ENCODE measurements at regions not wholly inside any gene's neighbourhood (a gene's known extent, or its start where the extent isn't known, plus 50 kb on each side); places are given as distances from the start of the nearest gene placed in this dataset.

- DNase-seq (ENCODE audit: low read depth): no peak
Measured at GRCh38 chr1:57860931-57861565, 437.2 kb upstream of the DAB1 start.

GRCh38 chr1:57860325-57860724 lies 436.5 kb upstream of the DAB1 start:
- DNase-seq (ENCODE audit: low read depth): no peak

- no peak for DNase-seq (ENCODE audit: low read depth)
Measured at GRCh38 chr1:57858740-57859139, 434.9 kb upstream of the DAB1 start.

- peak; percentile 4 for DNase-seq (ENCODE audit: low read depth)
Measured at GRCh38 chr1:57857809-57858208, 433.9 kb upstream of the DAB1 start.

- no peak for DNase-seq (ENCODE audit: low read depth)
Measured at GRCh38 chr1:57854436-57854835, 430.6 kb upstream of the DAB1 start.

GRCh38 chr1:57850176-57850940 lies 426.5 kb upstream of the DAB1 start:
- DNase-seq (ENCODE audit: low read depth): no peak

- DNase-seq (ENCODE audit: low read depth): peak; percentile 39
Measured at GRCh38 chr1:57848406-57848805, 424.5 kb upstream of the DAB1 start.

- DNase-seq (ENCODE audit: low read depth): peak; percentile 22
Measured at GRCh38 chr1:57845041-57845440, 421.2 kb upstream of the DAB1 start.

- no peak for DNase-seq (ENCODE audit: low read depth)
Measured at GRCh38 chr1:57844382-57844980, 420.6 kb upstream of the DAB1 start.

GRCh38 chr1:57843760-57844159 lies 419.9 kb upstream of the DAB1 start:
- DNase-seq (ENCODE audit: low read depth): peak; percentile 28

DNA sequence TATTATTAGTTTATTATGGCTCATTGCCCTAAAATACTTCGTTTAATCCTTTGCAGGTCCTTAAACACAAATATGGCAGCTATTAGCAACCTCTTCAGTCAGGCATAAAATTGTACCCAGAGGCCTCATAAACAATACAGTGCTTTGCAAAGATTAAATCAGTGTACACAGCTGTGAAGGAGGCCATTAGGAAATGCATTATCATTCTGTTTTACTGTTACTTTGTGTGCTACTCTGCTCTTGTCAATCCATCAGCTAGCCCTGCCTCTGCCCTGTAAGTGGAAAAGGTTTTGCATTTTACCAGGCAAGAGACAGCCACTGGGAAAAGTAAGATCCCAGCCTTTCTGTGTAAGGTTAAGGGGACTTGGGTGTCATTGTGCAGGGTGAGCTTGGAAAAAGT lies 415.7 kb upstream of the DAB1 start:
- DNase-seq (ENCODE audit: low read depth): no peak

GRCh38 chr1:57839067-57839466 lies 415.2 kb upstream of the DAB1 start:
- peak; percentile 13 for DNase-seq (ENCODE audit: low read depth)

DNA sequence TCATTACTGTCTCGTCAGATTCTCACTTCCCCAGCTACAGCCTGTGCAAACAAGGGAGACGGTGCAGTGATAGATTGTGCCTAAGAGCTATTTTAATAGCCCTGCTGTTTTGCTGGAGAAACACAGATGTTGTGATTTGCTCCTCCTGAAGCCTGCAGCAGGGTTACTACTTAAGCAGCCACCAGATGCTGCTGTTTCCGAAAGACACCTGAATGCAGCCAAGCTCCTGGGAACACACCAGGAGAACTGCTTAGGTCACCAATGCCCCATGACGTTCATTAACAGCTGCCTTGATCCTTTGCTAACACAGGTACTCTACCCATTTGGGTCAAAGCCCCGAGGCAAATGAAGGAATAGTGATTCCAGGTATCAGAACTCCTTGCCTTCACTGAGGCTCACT lies 411.8 kb upstream of the DAB1 start:
- no peak for DNase-seq (ENCODE audit: low read depth)

- no peak for DNase-seq (ENCODE audit: low read depth)
Measured at GRCh38 chr1:57833296-57833695, 409.4 kb upstream of the DAB1 start.

DNA sequence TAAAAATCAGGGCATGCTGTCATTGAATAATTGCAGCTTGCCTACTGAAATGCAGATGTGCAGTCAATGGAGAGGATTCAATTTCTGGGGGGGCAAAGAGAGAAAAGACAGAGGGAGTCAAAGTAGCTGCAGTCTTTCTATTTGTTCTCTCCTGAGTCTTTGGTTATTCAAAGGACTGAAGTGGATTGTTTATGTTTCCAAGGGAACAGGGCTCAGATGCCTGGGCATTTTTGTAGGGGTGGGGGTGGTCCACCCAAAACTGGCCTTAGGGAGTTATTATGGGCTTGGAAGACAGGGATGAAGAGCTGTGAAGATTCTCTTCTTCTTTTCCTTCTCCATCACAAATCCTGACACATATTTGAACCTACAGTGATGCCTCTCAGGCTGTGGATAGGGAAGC lies 408.8 kb upstream of the DAB1 start:
- DNase-seq (ENCODE audit: low read depth): no peak

DNA sequence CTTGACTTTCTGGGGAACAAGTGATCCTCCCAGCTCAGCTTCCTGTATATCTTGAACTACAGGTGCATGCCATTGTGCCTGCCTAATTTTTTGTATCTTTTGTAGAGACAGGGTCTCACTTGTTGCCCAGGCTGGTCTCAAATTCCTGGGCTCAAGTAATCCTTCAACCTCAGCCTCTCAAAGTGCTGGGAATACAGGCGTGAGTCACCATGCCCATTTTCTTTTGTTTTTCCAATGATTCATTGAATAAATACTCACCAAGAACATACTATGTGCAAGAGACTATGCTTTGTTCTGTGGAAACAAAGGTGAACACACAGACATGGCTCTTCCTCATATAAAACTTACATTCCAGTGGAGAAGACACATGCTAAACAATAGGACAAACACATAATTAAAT lies 407.8 kb upstream of the DAB1 start:
- peak; percentile 39 for DNase-seq (ENCODE audit: low read depth)

DNA sequence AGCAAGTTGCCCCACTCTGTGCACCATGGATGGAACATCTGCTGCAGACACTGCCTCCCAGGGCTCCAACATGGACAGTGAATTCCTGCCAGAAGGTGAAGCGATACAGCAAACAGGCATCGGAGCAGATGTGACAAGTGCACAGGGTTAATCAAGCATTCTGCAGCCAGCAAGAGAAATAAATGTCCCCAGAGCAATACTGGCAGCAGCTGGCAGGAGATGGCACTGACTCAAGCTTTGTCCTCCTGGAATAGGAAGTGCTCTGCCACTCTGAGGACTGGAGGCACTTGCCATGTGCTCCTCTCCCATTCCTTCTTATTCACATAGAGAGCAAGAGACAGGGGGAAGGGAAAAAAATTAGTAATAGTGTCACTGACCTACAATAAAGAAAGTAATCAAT lies 402.7 kb upstream of the DAB1 start:
- DNase-seq (ENCODE audit: low read depth): no peak

DNA sequence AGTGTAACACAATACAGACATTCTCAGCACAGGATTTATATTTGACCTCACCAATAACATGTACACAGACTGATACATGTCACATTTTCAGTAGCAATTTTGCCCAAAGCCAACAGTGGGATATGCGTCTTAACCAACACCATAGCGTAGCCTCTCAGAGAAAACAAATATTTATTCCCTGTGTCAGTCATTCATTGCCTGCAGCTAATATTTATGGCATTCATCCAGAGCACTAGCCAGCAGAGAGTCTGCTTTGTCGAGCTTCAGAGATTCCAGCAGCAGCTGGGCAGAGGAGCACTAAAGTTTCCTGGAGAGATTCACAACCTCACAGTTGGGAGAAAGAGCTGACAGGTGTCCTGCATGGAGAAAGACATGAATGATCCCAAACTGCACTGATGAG lies 400.7 kb upstream of the DAB1 start:
- DNase-seq (ENCODE audit: low read depth): no peak

DNA sequence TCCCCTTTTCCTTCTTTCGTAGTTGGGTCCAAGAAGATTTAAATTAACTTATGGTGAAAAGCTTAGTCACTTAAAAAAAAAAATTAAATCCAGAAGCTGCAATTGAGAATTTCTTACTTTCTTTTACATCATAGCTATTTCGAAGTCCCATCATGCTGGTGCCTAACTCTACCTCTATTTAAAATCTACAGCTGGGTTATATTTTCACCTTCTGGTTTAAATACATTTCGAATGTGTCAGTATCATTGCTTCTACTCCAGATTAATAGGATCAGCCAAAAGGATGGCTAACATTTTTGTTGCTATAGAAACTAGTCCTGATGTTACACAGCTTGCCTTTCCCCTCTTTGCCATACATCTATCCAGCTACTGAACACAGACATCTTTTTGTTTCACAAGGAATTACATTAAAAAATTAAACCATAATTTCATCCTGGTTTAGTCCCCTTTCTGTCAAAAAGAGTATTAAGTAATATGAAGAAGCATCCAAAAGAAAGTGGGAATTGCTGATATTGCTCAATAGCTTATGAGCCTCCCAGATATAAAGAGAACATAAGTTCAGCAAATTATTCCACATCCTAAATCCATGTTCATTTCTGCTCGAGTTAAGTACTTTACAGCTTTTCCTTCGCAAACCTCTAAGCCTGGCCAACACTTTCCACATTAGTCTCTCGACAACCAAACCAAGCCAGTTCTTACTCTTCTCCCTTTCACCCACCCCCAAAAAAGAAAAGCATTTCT lies 396.7 kb upstream of the DAB1 start:
- DNase-seq (ENCODE audit: low read depth): no peak

DNA sequence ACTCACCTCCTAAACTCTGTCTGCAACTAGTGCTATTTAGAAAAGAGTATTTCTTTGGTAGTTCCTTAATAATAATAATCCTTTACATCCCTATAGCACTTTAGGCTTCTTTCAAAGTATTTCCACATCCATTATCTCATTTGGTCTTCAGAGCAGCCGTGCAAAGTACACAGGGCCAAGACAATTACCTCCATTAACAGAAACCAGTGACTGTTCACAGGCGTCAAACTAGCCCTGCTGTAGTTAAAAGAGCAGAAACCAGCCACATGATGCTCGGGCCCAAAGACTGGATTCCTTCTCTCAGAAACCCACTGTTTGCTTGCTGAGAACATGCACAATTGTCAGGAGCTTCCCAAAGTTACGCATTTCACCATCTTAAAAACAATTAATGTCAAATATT lies 396.0 kb upstream of the DAB1 start:
- no peak for DNase-seq (ENCODE audit: low read depth)

GRCh38 chr1:57803586-57803985 lies 379.7 kb upstream of the DAB1 start:
- no peak for DNase-seq (ENCODE audit: low read depth)

DNA sequence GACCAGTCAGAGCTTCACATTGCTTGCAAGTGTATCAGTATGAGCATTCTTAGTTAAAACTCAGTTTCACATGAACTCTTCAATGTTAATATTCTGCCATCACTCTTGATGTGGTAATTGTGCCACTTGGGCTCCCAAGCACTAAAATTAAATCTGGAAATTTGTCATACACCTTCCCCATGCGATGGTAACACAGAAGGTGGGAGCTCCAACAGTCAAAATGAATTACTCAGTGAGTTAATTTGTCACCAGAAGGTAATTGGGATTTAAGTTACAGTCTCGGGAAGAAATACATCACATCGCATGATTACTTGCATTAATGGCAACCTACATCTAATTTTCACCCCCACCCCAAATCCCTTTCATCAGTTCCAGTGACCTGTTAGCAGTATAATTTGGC lies 376.5 kb upstream of the DAB1 start:
- no peak for DNase-seq (ENCODE audit: low read depth)
